Prostate gland (tissue), 2 donors: ENCODE measurements at regions not wholly inside any gene's neighbourhood (a gene's known extent, or its start where the extent isn't known, plus 50 kb on each side); places are given as distances from the start of the nearest gene placed in this dataset.

Source experiments
- DNase-seq: peaks from one replicate; pipeline ENCODE4 v3.0.0-alpha.2; 2019; ENCODE audit warnings: low spot score
- H3K27ac ChIP-seq, 2 donors: fragments of 200-600 bp; sonication (generic); 2 replicates each; pipeline ENCODE4 v1.5.1; 2017 to 2019
- H3K27me3 ChIP-seq: fragments of 200-600 bp; sonication (generic); replicated peaks from 2 replicates; pipeline ENCODE4 v1.5.1; 2019; ENCODE audit not compliant: insufficient read depth
- H3K36me3 ChIP-seq, 2 donors: fragments of 200-600 bp; sonication (generic); 1 replicate in 1 of 2; 2 replicates in 1 of 2; pipeline versions ENCODE4 v1.5.1 to v1.8.1; 2017 to 2019
- H3K4me1 ChIP-seq: fragments of 200-600 bp; sonication (generic); replicated peaks from 2 replicates; pipeline ENCODE4 v1.5.1; 2019
- H3K4me3 ChIP-seq, 2 donors: fragments of 200-600 bp; sonication (generic); 2 replicates each; pipeline ENCODE4 v1.5.1; 2017 to 2019
- H3K9me3 ChIP-seq: fragments of 200-600 bp; sonication (generic); 2 replicates; pipeline ENCODE4 v1.5.1; 2017
- CTCF ChIP-seq, 4 experiments: fragments of 200-600 bp in 2 of 4; fragments of 450-650 bp in 2 of 4; sonication (generic) in 2 of 4; IDR thresholded peaks; 1 replicate in 3 of 4; 2 replicates in 1 of 4; pipeline ENCODE4 v1.5.1; 2016 to 2019; ENCODE audit warnings: antibody characterized with exemption in 4 of 4, mild to moderate bottlenecking in 2 of 4, moderate library complexity in 2 of 4
- POLR2A ChIP-seq: fragments of 450-650 bp; IDR thresholded peaks from one replicate; pipeline ENCODE4 v1.6.1; 2016; ENCODE audit warnings: antibody characterized with exemption, mild to moderate bottlenecking
- POLR2AphosphoS5 ChIP-seq: sonication (generic); formaldehyde crosslinking; IDR thresholded peaks from one replicate; pipeline ENCODE4 v1.6.1; 2017; ENCODE audit warnings: antibody characterized with exemption
- WGBS: methylation state at CpG from one replicate; pipeline ENCODE4 v1.1.5; 2018; 5-methylcytosine and 5-hydroxymethylcytosine counted together
- intact Hi-C: fragments of 100-400 bp; cut with DNase I; formaldehyde crosslinking; loops from one replicate; pipeline ENCODE4 v1.14.2; 2022

GRCh38 chr6:88449770-88450169 lies 283.6 kb upstream of the CNR1 start:
- Histone ChIP-seq H3K9me3 (no peaks in the 10 kb centered on the region), H3K4me3 (no peak overlapping the region), H3K4me1 (no peaks in the 10 kb centered on the region), H3K27ac (no peak overlapping the region), H3K27me3 (no peaks in the 10 kb centered on the region), H3K36me3 (no peaks in the 10 kb centered on the region)
- no peak for DNase-seq
- intact Hi-C loops = no loop called here
- 86% methylated on average over 3 of the region's 3 CpGs for WGBS
- TF ChIP-seq CTCF (IDR thresholded peaks at IDR 0.05) (no peak), POLR2AphosphoS5 (no peak), POLR2A (no peak)

- no peaks in the 10 kb centered on the region for H3K36me3 ChIP-seq
- no peaks in the 10 kb centered on the region for H3K27me3 ChIP-seq
- no peaks in the 10 kb centered on the region for H3K4me1 ChIP-seq
- no peak overlapping the region for H3K4me3 ChIP-seq
- intact Hi-C loops = no loop called here
- no peaks in the 10 kb centered on the region for H3K9me3 ChIP-seq
- WGBS = 79% methylated on average over 2 of the region's 2 CpGs
- TF ChIP-seq CTCF (IDR thresholded peaks at IDR 0.05) (no peak), POLR2AphosphoS5 (no peak), POLR2A (no peak)
- no peak for DNase-seq
- H3K27ac ChIP-seq = no peak overlapping the region
Observed at GRCh38 chr6:88445188-88445965, 279.2 kb upstream of the CNR1 start.

GRCh38 chr6:88443554-88443953 lies 277.4 kb upstream of the CNR1 start:
- intact Hi-C loops = no loop called here
- no peaks in the 10 kb centered on the region for H3K36me3 ChIP-seq
- no peak for TF ChIP-seq CTCF (IDR thresholded peaks at IDR 0.05)
- no peak for TF ChIP-seq POLR2AphosphoS5
- TF ChIP-seq POLR2A = no peak
- H3K4me3 ChIP-seq = no peak overlapping the region
- WGBS = 68% methylated on average over 1 of the region's 1 CpG
- H3K9me3 ChIP-seq = no peaks in the 10 kb centered on the region
- H3K27me3 ChIP-seq = no peaks in the 10 kb centered on the region
- no peak for DNase-seq
- no peak overlapping the region for H3K27ac ChIP-seq
- no peaks in the 10 kb centered on the region for H3K4me1 ChIP-seq

DNA sequence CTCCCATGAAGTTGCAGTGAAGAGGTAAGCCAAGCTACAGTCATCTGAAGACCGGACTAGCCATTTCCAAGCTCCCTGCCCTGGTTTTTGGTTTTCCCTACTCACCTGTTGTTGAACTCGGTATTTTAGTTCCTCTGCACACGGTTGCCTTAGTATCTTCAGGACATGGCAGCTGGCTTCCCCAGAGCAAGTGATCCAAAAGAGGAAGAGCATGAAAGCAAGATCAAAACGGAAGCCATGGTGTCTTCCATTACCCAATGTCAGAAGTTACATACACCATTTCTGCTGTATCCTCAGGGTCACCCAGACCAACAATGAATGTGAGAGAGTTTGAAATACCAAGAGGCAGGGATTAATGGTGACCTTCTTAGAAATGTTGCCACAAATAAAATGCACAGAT lies 276.6 kb upstream of the CNR1 start:
- Histone ChIP-seq H3K27ac (no peak overlapping the region), H3K27me3 (no peaks in the 10 kb centered on the region), H3K36me3 (no peaks in the 10 kb centered on the region), H3K9me3 (no peaks in the 10 kb centered on the region), H3K4me1 (no peaks in the 10 kb centered on the region), H3K4me3 (no peak overlapping the region)
- intact Hi-C loops = no loop called here
- no peak for TF ChIP-seq POLR2A
- TF ChIP-seq CTCF (IDR thresholded peaks at IDR 0.05) = no peak
- no peak for TF ChIP-seq POLR2AphosphoS5
- WGBS = 87% methylated on average over 4 of the region's 4 CpGs
- no peak for DNase-seq

DNA sequence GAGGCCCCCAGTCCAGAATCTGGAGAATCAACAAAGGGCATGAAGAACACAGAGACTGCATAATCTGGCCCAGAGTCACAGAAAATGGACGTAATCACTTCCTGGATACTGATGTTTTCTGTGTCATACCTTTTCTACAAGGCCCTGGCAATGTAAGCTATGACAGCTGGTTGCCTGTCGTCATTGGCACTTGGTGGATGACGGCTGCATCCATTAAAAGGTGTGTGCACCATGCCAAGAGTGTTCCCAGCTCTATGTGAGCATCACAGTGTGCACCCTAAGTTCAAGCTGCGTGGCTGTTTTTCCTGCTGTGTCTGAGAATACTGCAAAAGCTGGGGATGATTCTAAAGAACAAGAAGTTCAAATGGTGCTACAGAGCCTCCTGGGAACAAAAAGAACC lies 275.2 kb upstream of the CNR1 start:
- Histone ChIP-seq H3K27me3 (no peaks in the 10 kb centered on the region), H3K27ac (no peak overlapping the region), H3K36me3 (no peaks in the 10 kb centered on the region), H3K4me1 (no peaks in the 10 kb centered on the region), H3K4me3 (no peak overlapping the region), H3K9me3 (no peaks in the 10 kb centered on the region)
- intact Hi-C loops = no loop called here
- TF ChIP-seq POLR2AphosphoS5 = no peak
- no peak for TF ChIP-seq POLR2A
- TF ChIP-seq CTCF (IDR thresholded peaks at IDR 0.05) = no peak
- 78% methylated on average over 4 of the region's 4 CpGs for WGBS
- DNase-seq = no peak
